ENCODE measurements at regions not wholly inside any gene's neighbourhood (a gene's known extent, or its start where the extent isn't known, plus 50 kb on each side); places are given as distances from the start of the nearest gene placed in this dataset.
"Not testable (repeated sequence)": the region's sequence is repeated elsewhere in the genome, so short reads cannot be mapped to it uniquely, and the experiment has no call there.

DNA sequence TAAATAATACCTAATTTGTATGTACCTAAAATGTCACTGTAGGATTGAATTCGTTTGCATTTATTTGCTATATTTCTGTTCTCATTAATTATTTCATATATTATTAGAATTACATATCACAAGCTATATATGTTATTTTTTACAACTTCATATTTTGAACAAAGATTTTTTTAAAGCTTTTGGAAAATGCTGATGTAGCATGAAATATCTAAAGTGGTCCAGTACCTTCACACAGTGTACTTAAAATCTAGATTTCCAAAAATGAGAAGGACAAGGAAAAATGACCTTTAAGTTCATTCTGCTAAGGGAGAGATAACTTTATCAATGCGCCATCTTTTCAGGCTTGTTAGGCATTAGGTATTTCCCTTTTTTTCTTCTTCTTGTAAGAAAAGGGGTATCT lies 71.8 kb downstream of the LARP7 start:
- DNase-seq (ENCODE audit: low spot score) = no peak
- no peaks in the 10 kb centered on the region for H3K27me3 ChIP-seq

DNA sequence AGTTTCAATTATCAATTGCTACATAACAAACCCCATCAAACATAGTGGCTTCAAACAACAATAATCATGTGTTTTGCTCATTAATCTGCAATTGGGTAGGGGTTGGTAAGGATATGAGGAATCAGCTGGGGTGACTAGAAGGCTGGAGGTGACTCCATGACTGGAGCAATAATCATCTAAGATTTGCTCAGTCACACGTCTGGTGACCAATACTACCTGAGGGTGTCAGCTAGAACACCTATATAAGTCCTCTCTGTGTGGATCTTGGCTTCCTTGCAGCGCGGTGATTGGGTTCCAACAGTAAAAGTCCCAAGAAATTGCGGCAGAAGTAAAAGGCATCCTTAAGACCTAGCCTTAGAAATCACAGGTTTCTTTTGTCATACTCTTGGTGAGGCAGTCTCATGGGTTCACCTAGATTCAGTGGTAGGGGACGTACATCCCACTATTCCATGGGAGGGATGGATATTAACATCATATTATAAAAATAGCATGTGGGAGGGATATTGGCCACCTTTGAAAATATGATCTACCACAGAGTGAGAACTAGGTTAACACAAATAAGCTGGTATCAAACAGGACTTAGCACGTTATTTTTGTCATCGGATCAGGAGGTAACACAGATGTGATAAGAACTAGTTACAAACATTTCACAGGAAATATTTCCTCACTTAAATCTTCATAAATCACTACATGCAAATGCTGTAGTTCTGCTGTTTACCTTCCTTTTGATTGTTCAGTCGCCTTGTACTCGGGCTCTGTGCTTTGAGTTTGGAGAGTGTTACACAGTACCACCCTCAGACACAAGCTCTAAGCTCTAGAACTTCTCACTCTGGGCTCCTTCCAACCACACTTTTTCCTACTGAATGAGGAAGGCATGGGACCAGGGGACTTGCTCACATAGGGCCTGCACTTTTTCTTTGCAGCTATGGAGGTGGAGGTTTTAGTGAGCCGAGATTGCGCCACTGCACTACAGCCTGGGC lies 78.3 kb downstream of the LARP7 start:
- Histone ChIP-seq H3K27me3 (no peaks in the 10 kb centered on the region), H3K36me3 (no peaks in the 10 kb centered on the region), H3K27ac (peak overlapping the region; percentile 61 to 87), H3K4me3 (no peak overlapping the region), H3K9me3 (no peaks in the 10 kb centered on the region), H3K4me1 (peaks cover 0 to 9% of the 10 kb centered on the region in 2 donors)
- TF ChIP-seq, protein P1, sequence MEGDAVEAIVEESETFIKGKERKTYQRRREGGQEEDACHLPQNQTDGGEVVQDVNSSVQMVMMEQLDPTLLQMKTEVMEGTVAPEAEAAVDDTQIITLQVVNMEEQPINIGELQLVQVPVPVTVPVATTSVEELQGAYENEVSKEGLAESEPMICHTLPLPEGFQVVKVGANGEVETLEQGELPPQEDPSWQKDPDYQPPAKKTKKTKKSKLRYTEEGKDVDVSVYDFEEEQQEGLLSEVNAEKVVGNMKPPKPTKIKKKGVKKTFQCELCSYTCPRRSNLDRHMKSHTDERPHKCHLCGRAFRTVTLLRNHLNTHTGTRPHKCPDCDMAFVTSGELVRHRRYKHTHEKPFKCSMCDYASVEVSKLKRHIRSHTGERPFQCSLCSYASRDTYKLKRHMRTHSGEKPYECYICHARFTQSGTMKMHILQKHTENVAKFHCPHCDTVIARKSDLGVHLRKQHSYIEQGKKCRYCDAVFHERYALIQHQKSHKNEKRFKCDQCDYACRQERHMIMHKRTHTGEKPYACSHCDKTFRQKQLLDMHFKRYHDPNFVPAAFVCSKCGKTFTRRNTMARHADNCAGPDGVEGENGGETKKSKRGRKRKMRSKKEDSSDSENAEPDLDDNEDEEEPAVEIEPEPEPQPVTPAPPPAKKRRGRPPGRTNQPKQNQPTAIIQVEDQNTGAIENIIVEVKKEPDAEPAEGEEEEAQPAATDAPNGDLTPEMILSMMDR (IDR thresholded peaks at IDR 0.05) = no peak
- DNase-seq (ENCODE audit: low spot score) = no peak

More for the DNA sequence above, 71.8 kb downstream of the LARP7 start:
- Histone ChIP-seq H3K36me3 (no peaks in the 10 kb centered on the region), H3K4me1 (peaks cover 0 to 11% of the 10 kb centered on the region in 2 donors), H3K9me3 (no peaks in the 10 kb centered on the region), H3K27ac (peak overlapping the region in 1 of 2 donors; percentile 33), H3K4me3 (no peak overlapping the region)
- TF ChIP-seq, protein P1 (IDR thresholded peaks at IDR 0.05) = no peak

DNA sequence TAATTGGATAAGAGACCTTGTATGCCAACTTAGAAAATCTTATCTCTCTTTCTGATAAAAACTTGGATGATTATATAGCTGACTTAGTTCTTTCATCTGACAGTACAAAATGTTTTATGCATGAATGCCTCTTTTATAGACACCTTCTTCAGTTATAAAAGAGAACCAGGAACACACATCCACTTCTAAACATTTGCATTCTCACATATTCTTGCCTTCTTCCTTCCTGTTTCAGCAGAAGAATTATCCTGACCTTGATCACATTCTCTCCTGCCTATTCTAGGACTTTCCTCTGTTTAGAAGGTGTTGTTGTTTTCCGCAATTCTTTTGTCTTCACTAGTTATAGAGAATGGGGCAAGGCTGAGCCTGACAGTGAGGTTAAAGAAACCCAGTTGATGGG lies 80.9 kb downstream of the LARP7 start:
- DNase-seq (ENCODE audit: low spot score) = no peak
- H3K4me1 ChIP-seq = peaks cover 0 to 9% of the 10 kb centered on the region in 2 donors
- H3K36me3 ChIP-seq = no peaks in the 10 kb centered on the region
- no peaks in the 10 kb centered on the region for H3K9me3 ChIP-seq
- no peak overlapping the region for H3K4me3 ChIP-seq
- H3K27me3 ChIP-seq = no peaks in the 10 kb centered on the region
- TF ChIP-seq, protein P1 (IDR thresholded peaks at IDR 0.05) = no peak
- H3K27ac ChIP-seq = peak overlapping the region; percentile 20 to 87

GRCh38 chr4:112721627-112722026 lies 84.7 kb downstream of the LARP7 start:
- Histone ChIP-seq H3K4me3 (no peak overlapping the region), H3K9me3 (no peaks in the 10 kb centered on the region), H3K4me1 (peaks cover 0 to 9% of the 10 kb centered on the region in 2 donors), H3K27ac (no peak overlapping the region), H3K36me3 (no peaks in the 10 kb centered on the region), H3K27me3 (no peaks in the 10 kb centered on the region)
- no peak for DNase-seq (ENCODE audit: low spot score)
- TF ChIP-seq, protein P1 (IDR thresholded peaks at IDR 0.05) = no peak

DNA sequence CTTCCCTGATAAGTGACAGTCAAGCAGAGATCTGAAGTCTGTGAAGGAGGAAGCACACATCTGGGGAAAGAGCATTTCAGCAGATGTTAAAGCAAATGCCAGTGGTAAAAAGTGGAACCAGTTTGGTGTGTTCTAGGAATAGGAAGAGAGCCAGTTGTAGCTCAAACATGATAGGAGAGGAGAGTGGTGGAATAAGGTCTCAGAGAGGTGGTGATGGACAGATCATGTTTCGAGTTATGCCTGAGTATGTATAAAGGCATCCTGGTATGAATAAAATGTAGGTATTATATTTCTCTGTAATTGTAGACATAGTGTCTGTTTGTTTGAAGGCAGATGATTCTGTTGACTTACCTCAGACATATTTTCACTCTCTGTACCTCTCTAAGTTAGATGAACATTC lies 89.1 kb downstream of the LARP7 start:
- H3K36me3 ChIP-seq = no peaks in the 10 kb centered on the region
- no peak overlapping the region for H3K4me3 ChIP-seq
- H3K27me3 ChIP-seq = no peaks in the 10 kb centered on the region
- TF ChIP-seq, protein P1 (IDR thresholded peaks at IDR 0.05) = no peak
- no peaks in the 10 kb centered on the region for H3K9me3 ChIP-seq
- no peak overlapping the region for H3K27ac ChIP-seq
- H3K4me1 ChIP-seq = no peaks in the 10 kb centered on the region
- DNase-seq (ENCODE audit: low spot score) = no peak

DNA sequence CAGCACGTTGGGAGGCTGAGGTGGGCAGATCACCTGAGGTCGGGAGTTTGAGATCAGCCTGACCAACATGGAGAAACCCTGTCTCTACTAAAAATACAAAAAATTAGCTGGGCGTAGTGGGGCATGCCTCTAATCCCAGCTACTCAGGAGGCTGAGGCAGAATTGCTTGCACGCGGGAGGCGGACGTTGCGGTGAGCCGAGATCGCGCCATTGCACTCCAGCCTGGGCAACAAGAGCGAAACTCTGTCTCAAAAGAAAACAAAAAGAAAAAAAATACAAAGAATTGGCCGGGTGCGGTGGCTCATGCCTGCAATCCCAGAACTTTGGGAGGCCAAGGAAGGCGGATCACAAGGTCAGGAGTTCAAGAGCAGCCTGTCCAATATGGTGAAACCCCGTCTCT lies 90.8 kb downstream of the LARP7 start:
- H3K9me3 ChIP-seq; H3K4me3 ChIP-seq; H3K27me3 ChIP-seq; DNase-seq (ENCODE audit: low spot score); H3K27ac ChIP-seq; H3K4me1 ChIP-seq; H3K36me3 ChIP-seq: not testable (repeated sequence)
